ENCODE measurements at regions not wholly inside any gene's neighbourhood (a gene's known extent, or its start where the extent isn't known, plus 50 kb on each side); places are given as distances from the start of the nearest gene placed in this dataset.

- H3K4me3 Mint-ChIP-seq = no peak overlapping the region
- H3K4me1 Mint-ChIP-seq = no peaks in the 10 kb centered on the region
- no peak overlapping the region for H3K27ac Mint-ChIP-seq
Measured at GRCh38 chr10:78927257-78927995, 141.3 kb upstream of the ZMIZ1 start.

GRCh38 chr10:78928330-78928729 is 140.4 kb upstream of the ZMIZ1 start:
- ATAC-seq (no peak), DNase-seq (no peak)
- H3K4me3 Mint-ChIP-seq = no peak overlapping the region
- no peaks in the 10 kb centered on the region for H3K4me1 Mint-ChIP-seq
- no peaks in the 10 kb centered on the region for H3K27me3 Mint-ChIP-seq
- no peak overlapping the region for H3K27ac Mint-ChIP-seq
- no peaks in the 10 kb centered on the region for H3K36me3 Mint-ChIP-seq (ENCODE audit: low read depth)
- no peaks in the 10 kb centered on the region for H3K9me3 Mint-ChIP-seq

More at GRCh38 chr10:78927257-78927995, 141.3 kb upstream of the ZMIZ1 start:
- Mint-ChIP-seq H3K27me3 (no peaks in the 10 kb centered on the region), H3K36me3 (ENCODE audit: low read depth) (no peaks in the 10 kb centered on the region), H3K9me3 (no peaks in the 10 kb centered on the region)
- no peak for DNase-seq
- no peak for ATAC-seq

DNA sequence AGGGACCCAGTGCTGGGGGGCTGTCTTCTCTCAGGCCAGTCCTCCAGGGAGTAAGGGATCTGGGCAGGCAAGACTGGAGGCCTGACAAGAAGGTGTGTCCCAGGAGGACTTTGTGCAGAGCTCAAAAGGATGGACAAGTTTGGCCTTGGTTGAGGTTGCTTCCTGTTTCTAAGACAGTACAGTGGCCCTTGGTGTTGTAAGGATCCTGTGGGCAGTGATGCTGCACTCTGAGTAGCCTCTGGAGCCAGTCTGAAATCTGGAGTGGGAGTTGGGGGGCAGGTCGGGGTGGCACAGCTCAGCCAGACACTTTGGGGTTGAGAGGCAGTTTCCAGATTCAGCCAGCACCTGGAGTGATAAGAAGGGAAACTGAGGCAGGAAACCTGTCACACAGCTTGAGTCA is 139.2 kb upstream of the ZMIZ1 start:
- H3K4me3 Mint-ChIP-seq = no peak overlapping the region
- H3K27ac Mint-ChIP-seq = no peak overlapping the region
- no peak for ATAC-seq
- no peak for DNase-seq
- H3K36me3 Mint-ChIP-seq (ENCODE audit: low read depth) = no peaks in the 10 kb centered on the region
- no peaks in the 10 kb centered on the region for H3K27me3 Mint-ChIP-seq
- no peaks in the 10 kb centered on the region for H3K9me3 Mint-ChIP-seq
- H3K4me1 Mint-ChIP-seq = no peaks in the 10 kb centered on the region

- H3K27me3 Mint-ChIP-seq = no peaks in the 10 kb centered on the region
- ATAC-seq (no peak), DNase-seq (no peak)
- no peaks in the 10 kb centered on the region for H3K4me1 Mint-ChIP-seq
- H3K36me3 Mint-ChIP-seq (ENCODE audit: low read depth) = no peaks in the 10 kb centered on the region
- no peak overlapping the region for H3K4me3 Mint-ChIP-seq
- no peak overlapping the region for H3K27ac Mint-ChIP-seq
- H3K9me3 Mint-ChIP-seq = no peaks in the 10 kb centered on the region
Measured at GRCh38 chr10:78931321-78932053, 137.3 kb upstream of the ZMIZ1 start.

GRCh38 chr10:78932054-78932386 is 136.7 kb upstream of the ZMIZ1 start:
- Mint-ChIP-seq H3K4me3 (no peak overlapping the region), H3K27me3 (no peaks in the 10 kb centered on the region), H3K36me3 (ENCODE audit: low read depth) (no peaks in the 10 kb centered on the region), H3K27ac (no peak overlapping the region), H3K9me3 (no peaks in the 10 kb centered on the region), H3K4me1 (no peaks in the 10 kb centered on the region)
- DNase-seq (no peak), ATAC-seq (no peak)

GRCh38 chr10:78932861-78933260 is 135.9 kb upstream of the ZMIZ1 start:
- Mint-ChIP-seq H3K4me1 (peaks cover 4% of the 10 kb centered on the region), H3K9me3 (no peaks in the 10 kb centered on the region), H3K27ac (no peak overlapping the region)

GRCh38 chr10:78933828-78934531 is 134.8 kb upstream of the ZMIZ1 start:
- peaks cover 4% of the 10 kb centered on the region for H3K4me1 Mint-ChIP-seq
- no peak overlapping the region for H3K27ac Mint-ChIP-seq

More at GRCh38 chr10:78932861-78933260, 135.9 kb upstream of the ZMIZ1 start:
- Mint-ChIP-seq H3K27me3 (no peaks in the 10 kb centered on the region), H3K36me3 (ENCODE audit: low read depth) (no peaks in the 10 kb centered on the region), H3K4me3 (no peak overlapping the region)
- DNase-seq = no peak
- no peak for ATAC-seq

GRCh38 chr10:78934532-78934898 is 134.3 kb upstream of the ZMIZ1 start:
- H3K27me3 Mint-ChIP-seq = no peaks in the 10 kb centered on the region
- H3K4me3 Mint-ChIP-seq = no peak overlapping the region
- no peaks in the 10 kb centered on the region for H3K36me3 Mint-ChIP-seq (ENCODE audit: low read depth)
- DNase-seq (no peak), ATAC-seq (no peak)
- H3K4me1 Mint-ChIP-seq = peaks cover 4% of the 10 kb centered on the region
- H3K27ac Mint-ChIP-seq = no peak overlapping the region
- no peaks in the 10 kb centered on the region for H3K9me3 Mint-ChIP-seq

More at GRCh38 chr10:78933828-78934531, 134.8 kb upstream of the ZMIZ1 start:
- no peaks in the 10 kb centered on the region for H3K27me3 Mint-ChIP-seq
- ATAC-seq = no peak
- H3K4me3 Mint-ChIP-seq = no peak overlapping the region
- no peak for DNase-seq
- no peaks in the 10 kb centered on the region for H3K9me3 Mint-ChIP-seq
- no peaks in the 10 kb centered on the region for H3K36me3 Mint-ChIP-seq (ENCODE audit: low read depth)

DNA sequence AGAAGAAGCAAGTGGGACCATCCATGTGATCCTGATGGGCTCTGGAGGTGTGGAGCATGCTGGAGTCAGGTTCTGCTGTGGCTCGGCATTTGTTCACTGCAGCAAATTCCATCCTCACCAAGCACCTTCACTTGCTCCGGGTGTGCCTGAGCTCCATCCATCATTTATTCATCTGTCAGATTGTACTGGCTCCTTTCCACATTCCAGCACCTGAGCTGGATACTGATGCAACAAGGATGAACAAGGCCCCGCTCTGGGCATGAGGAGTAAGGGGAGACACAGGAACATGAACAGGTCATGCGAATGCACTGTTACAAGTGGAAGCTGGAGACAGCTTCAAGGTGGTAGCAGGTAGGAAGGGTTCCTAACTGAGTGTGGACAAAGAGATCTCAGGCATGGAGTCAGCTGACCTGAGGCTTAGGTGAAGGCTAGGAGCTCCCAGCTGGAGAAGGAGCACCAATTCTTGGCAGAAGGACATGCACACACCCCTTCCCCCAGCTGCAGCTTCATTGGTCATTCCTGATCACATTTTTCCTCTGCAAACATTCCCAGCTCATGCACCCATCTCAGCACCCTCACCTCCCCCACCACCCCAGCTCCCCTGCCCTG is 133.7 kb upstream of the ZMIZ1 start:
- DNase-seq (no peak), ATAC-seq (no peak)
- H3K27ac Mint-ChIP-seq = no peak overlapping the region
- H3K36me3 Mint-ChIP-seq (ENCODE audit: low read depth) = no peaks in the 10 kb centered on the region
- peaks cover 4% of the 10 kb centered on the region for H3K4me1 Mint-ChIP-seq
- no peaks in the 10 kb centered on the region for H3K9me3 Mint-ChIP-seq
- H3K4me3 Mint-ChIP-seq = no peak overlapping the region
- no peaks in the 10 kb centered on the region for H3K27me3 Mint-ChIP-seq

GRCh38 chr10:78935697-78936407 is 132.9 kb upstream of the ZMIZ1 start:
- Mint-ChIP-seq H3K4me1 (peaks cover 4% of the 10 kb centered on the region), H3K9me3 (no peaks in the 10 kb centered on the region), H3K27ac (no peak overlapping the region), H3K4me3 (no peak overlapping the region), H3K27me3 (no peaks in the 10 kb centered on the region), H3K36me3 (ENCODE audit: low read depth) (no peaks in the 10 kb centered on the region)
- DNase-seq (no peak), ATAC-seq (no peak)

DNA sequence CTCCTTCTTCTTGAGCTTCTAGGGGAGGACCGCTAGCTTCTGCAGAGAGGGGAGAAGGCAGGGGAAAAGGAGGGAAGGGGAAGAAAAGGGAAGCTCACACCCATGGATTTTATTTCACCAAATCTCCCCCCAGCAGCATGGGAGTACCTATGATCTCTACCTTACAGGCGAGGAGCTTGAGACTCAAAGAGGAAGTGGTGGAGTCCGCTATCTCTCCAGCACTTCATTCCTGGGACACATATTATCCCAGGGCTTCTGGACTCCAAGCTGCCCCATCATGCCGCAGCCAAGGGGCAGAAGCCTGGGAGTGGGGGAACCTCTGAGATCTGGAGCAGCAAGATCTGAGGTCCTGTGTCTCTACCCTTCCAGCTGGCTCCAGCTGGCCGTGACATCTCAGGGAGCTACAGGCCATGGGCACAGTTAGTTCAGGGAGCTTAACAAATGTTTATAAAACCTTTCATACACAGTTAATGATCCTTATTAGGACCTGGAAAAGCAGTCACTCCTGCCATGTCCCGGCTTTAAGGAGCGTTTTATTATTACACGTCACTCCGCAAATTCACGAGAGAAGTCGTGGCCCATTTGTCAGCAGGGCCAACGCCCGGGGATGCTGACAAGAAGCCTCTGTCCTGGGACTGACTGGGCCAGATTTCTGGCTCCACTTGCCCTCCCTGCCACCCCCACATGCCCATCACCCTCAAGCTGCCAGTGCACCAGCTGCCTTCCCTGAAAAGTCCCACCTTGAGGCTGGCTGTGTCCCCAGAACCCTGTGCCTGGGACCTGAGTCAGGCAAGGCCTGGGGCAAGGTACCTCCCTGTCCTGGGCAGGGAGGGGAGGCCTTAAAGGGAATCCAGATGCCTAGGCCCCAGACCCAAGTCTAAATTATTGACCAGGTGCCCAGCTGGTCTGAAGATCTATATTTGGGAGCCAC is 132.1 kb upstream of the ZMIZ1 start:
- Mint-ChIP-seq H3K4me3 (no peak overlapping the region), H3K4me1 (peaks cover 4% of the 10 kb centered on the region), H3K27me3 (no peaks in the 10 kb centered on the region), H3K27ac (no peak overlapping the region), H3K9me3 (no peaks in the 10 kb centered on the region), H3K36me3 (ENCODE audit: low read depth) (no peaks in the 10 kb centered on the region)
- no peak for ATAC-seq
- DNase-seq = no peak

- peaks cover 4% of the 10 kb centered on the region for H3K4me1 Mint-ChIP-seq
- no peak overlapping the region for H3K27ac Mint-ChIP-seq
- H3K9me3 Mint-ChIP-seq = no peaks in the 10 kb centered on the region
- ATAC-seq = no peak
- H3K27me3 Mint-ChIP-seq = no peaks in the 10 kb centered on the region
- no peak overlapping the region for H3K4me3 Mint-ChIP-seq
- H3K36me3 Mint-ChIP-seq (ENCODE audit: low read depth) = no peaks in the 10 kb centered on the region
- no peak for DNase-seq
Measured at GRCh38 chr10:78937393-78937792, 131.4 kb upstream of the ZMIZ1 start.

- Mint-ChIP-seq H3K4me3 (no peak overlapping the region), H3K36me3 (ENCODE audit: low read depth) (no peaks in the 10 kb centered on the region), H3K4me1 (peaks cover 4% of the 10 kb centered on the region), H3K9me3 (peaks cover 6% of the 10 kb centered on the region), H3K27ac (no peak overlapping the region), H3K27me3 (no peaks in the 10 kb centered on the region)
- ATAC-seq (peak; percentile 53), DNase-seq (peak; percentile 21)
Measured at GRCh38 chr10:78937800-78938694, 130.7 kb upstream of the ZMIZ1 start.

Data from activated naive CD8-positive, alpha-beta T cell treated with anti-CD3 and anti-CD28 coated beads, Interleukin-2, amount 50 U/mL, for 24 hours (primary cell).